ENCODE measurements at regions not wholly inside any gene's neighbourhood (a gene's known extent, or its start where the extent isn't known, plus 50 kb on each side); places are given as distances from the start of the nearest gene placed in this dataset.
"Not testable (repeated sequence)": the region's sequence is repeated elsewhere in the genome, so short reads cannot be mapped to it uniquely, and the experiment has no call there.

DNA sequence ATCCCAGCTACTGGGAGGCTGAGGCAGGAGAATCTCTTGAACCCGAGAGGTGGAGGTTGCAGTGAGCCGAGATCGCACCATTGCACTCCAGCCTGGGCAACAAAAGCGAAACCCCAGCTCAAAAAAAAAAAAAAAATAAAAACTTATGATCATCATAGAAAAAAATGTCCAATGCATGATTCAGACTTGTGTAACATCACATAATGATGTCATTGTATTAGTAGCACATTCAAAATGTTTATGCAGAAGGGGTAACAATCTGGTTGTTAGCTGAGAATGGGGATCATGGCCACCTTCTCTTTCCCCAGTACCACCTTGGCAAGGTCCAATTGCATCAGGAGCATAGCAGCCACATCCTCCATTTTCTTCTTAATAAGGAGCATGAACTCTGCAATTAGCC lies 137.6 kb upstream of the MARCKS start:
- DNase-seq (ENCODE audit: low read depth, low spot score) = no peak
- ChIA-PET CTCF (no interaction called here), POLR2A (interaction anchor here (0.6 kb wide), 2 partner anchors 15 to 1074 kb away, joined by 3 to 4 read pairs; no protein-coding TSS in a partner anchor)
- ATAC-seq = no peak
- no peaks in the 10 kb centered on the region for H3K4me1 ChIP-seq (ENCODE audit: control insufficient read depth, insufficient read depth, low read length)
- in situ Hi-C loops (cut with HindIII; ENCODE audit: low pct_unique_long_range_greater_than_20kb, low sequenced_read_pairs) = no loop called here
- no peak for TF ChIP-seq POLR2AphosphoS5 (IDR thresholded peaks at IDR 0.05; ENCODE audit: low read depth, low read length)
- TF ChIP-seq TCF7L2 (IDR thresholded peaks at IDR 0.05; ENCODE audit: low read depth, low read length) = no peak
- TF ChIP-seq, protein P1, sequence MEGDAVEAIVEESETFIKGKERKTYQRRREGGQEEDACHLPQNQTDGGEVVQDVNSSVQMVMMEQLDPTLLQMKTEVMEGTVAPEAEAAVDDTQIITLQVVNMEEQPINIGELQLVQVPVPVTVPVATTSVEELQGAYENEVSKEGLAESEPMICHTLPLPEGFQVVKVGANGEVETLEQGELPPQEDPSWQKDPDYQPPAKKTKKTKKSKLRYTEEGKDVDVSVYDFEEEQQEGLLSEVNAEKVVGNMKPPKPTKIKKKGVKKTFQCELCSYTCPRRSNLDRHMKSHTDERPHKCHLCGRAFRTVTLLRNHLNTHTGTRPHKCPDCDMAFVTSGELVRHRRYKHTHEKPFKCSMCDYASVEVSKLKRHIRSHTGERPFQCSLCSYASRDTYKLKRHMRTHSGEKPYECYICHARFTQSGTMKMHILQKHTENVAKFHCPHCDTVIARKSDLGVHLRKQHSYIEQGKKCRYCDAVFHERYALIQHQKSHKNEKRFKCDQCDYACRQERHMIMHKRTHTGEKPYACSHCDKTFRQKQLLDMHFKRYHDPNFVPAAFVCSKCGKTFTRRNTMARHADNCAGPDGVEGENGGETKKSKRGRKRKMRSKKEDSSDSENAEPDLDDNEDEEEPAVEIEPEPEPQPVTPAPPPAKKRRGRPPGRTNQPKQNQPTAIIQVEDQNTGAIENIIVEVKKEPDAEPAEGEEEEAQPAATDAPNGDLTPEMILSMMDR (IDR thresholded peaks at IDR 0.05) = no peak
- TF ChIP-seq, protein P2, sequence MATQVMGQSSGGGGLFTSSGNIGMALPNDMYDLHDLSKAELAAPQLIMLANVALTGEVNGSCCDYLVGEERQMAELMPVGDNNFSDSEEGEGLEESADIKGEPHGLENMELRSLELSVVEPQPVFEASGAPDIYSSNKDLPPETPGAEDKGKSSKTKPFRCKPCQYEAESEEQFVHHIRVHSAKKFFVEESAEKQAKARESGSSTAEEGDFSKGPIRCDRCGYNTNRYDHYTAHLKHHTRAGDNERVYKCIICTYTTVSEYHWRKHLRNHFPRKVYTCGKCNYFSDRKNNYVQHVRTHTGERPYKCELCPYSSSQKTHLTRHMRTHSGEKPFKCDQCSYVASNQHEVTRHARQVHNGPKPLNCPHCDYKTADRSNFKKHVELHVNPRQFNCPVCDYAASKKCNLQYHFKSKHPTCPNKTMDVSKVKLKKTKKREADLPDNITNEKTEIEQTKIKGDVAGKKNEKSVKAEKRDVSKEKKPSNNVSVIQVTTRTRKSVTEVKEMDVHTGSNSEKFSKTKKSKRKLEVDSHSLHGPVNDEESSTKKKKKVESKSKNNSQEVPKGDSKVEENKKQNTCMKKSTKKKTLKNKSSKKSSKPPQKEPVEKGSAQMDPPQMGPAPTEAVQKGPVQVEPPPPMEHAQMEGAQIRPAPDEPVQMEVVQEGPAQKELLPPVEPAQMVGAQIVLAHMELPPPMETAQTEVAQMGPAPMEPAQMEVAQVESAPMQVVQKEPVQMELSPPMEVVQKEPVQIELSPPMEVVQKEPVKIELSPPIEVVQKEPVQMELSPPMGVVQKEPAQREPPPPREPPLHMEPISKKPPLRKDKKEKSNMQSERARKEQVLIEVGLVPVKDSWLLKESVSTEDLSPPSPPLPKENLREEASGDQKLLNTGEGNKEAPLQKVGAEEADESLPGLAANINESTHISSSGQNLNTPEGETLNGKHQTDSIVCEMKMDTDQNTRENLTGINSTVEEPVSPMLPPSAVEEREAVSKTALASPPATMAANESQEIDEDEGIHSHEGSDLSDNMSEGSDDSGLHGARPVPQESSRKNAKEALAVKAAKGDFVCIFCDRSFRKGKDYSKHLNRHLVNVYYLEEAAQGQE (IDR thresholded peaks at IDR 0.05; ENCODE audit: insufficient read depth in 1 of 2, low read depth in 2 of 2, low read length in 1 of 2) = no peak
- no peak for TF ChIP-seq SIN3A (IDR thresholded peaks at IDR 0.05; ENCODE audit: borderline replicate concordance, insufficient read depth, low read depth, low read length)
- H3K27me3 ChIP-seq (ENCODE audit: control insufficient read depth, insufficient read depth, low read length) = no peaks in the 10 kb centered on the region
- H3K27ac ChIP-seq (ENCODE audit: low read length) = no peak overlapping the region
- H3K9me3 ChIP-seq (ENCODE audit: control insufficient read depth, insufficient read depth, low read depth, low read length) = no peaks in the 10 kb centered on the region
- no peak overlapping the region for H3K4me3 ChIP-seq (ENCODE audit: low read depth in 2 of 2, low read length in 2 of 2)
- no TSS peak for BruUV-seq (replicated peaks)
- intact Hi-C loops (cut with micrococcal nuclease; ENCODE audit: unreplicated experiment) = no loop called here
- H3K36me3 ChIP-seq (ENCODE audit: control insufficient read depth, insufficient read depth, low read length) = no peaks in the 10 kb centered on the region

DNA sequence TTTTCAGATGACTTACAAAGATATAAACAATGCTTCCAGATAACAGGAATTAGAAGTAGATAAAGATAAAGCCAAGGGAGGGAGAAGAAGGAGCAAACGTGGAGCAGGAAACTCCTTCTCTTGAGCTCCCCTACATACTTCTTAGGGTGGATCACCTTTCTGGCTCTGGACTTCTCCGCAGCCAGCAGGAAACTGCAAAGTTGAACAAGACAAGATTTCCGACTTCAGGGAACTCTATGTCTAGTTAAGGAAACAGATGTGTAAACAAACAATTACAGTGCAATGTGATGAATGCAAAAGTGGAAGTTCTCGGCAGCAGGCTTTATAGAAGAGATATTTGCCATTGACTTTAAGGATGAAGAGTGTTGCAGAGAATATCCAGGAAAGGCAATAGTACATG lies 134.0 kb upstream of the MARCKS start:
- no peaks in the 10 kb centered on the region for H3K4me1 ChIP-seq (ENCODE audit: control insufficient read depth, insufficient read depth, low read length)
- intact Hi-C loops (cut with micrococcal nuclease; ENCODE audit: unreplicated experiment) (no loop called here), in situ Hi-C loops (cut with HindIII; ENCODE audit: low pct_unique_long_range_greater_than_20kb, low sequenced_read_pairs) (no loop called here)
- no peak overlapping the region for H3K27ac ChIP-seq (ENCODE audit: low read length)
- BruUV-seq (replicated peaks) = no TSS peak
- H3K27me3 ChIP-seq (ENCODE audit: control insufficient read depth, insufficient read depth, low read length) = no peaks in the 10 kb centered on the region
- H3K9me3 ChIP-seq (ENCODE audit: control insufficient read depth, insufficient read depth, low read depth, low read length) = no peaks in the 10 kb centered on the region
- TF ChIP-seq, protein P1 (IDR thresholded peaks at IDR 0.05) = no peak
- TF ChIP-seq POLR2AphosphoS5 (IDR thresholded peaks at IDR 0.05; ENCODE audit: low read depth, low read length) = no peak
- TF ChIP-seq, protein P2 (IDR thresholded peaks at IDR 0.05; ENCODE audit: insufficient read depth in 1 of 2, low read depth in 2 of 2, low read length in 1 of 2) = no peak
- TF ChIP-seq TCF7L2 (IDR thresholded peaks at IDR 0.05; ENCODE audit: low read depth, low read length) = no peak
- no peak for TF ChIP-seq SIN3A (IDR thresholded peaks at IDR 0.05; ENCODE audit: borderline replicate concordance, insufficient read depth, low read depth, low read length)
- ATAC-seq (no peak), DNase-seq (ENCODE audit: low read depth, low spot score) (no peak)
- no peak overlapping the region for H3K4me3 ChIP-seq (ENCODE audit: low read depth in 2 of 2, low read length in 2 of 2)
- H3K36me3 ChIP-seq (ENCODE audit: control insufficient read depth, insufficient read depth, low read length) = no peaks in the 10 kb centered on the region
- ChIA-PET CTCF (no interaction called here), POLR2A (no interaction called here)

DNA sequence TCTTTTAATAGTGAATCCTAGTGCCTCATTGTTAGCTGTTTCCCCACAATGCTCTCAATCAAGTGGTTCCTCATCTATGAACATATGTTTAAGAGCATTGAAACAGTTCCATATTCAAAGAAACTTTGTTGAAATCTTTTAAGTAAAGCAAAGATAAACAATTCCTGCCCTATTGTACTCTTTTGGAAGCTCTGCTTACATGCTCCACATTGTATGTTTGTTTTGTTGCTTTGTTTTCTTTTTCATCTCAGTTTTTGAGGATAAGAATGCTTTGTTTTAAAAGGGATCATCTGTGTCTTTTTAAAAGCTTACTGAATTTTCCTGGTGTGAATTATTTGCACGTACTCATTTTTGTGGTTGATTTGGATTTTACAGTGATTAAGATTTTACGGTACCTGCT lies 132.2 kb upstream of the MARCKS start:
- H3K27ac ChIP-seq (ENCODE audit: low read length); DNase-seq (ENCODE audit: low read depth, low spot score); BruUV-seq (replicated peaks); H3K4me3 ChIP-seq (ENCODE audit: low read depth in 2 of 2, low read length in 2 of 2); intact Hi-C loops (cut with micrococcal nuclease; ENCODE audit: unreplicated experiment); ATAC-seq; H3K9me3 ChIP-seq (ENCODE audit: control insufficient read depth, insufficient read depth, low read depth, low read length); H3K36me3 ChIP-seq (ENCODE audit: control insufficient read depth, insufficient read depth, low read length); H3K27me3 ChIP-seq (ENCODE audit: control insufficient read depth, insufficient read depth, low read length); CTCF ChIA-PET; H3K4me1 ChIP-seq (ENCODE audit: control insufficient read depth, insufficient read depth, low read length); in situ Hi-C loops (cut with HindIII; ENCODE audit: low pct_unique_long_range_greater_than_20kb, low sequenced_read_pairs): not testable (repeated sequence)
- POLR2A ChIA-PET = interaction anchor here (0.6 kb wide), 1 partner anchor 80 kb away, joined by 17 read pairs; no protein-coding TSS in a partner anchor
